HT-29 (cell line): ENCODE measurements at regions not wholly inside any gene's neighbourhood (a gene's known extent, or its start where the extent isn't known, plus 50 kb on each side); places are given as distances from the start of the nearest gene placed in this dataset.

Source experiments
- DNase-seq: peaks from one replicate; pipeline ENCODE4 v3.0.0-alpha.2; 2015; ENCODE audit warnings: low spot score

- no peak for DNase-seq
Measured at GRCh38 chr4:175373031-175373430, 439.0 kb downstream of the GPM6A start.

- no peak for DNase-seq
Measured at GRCh38 chr4:175374459-175374858, 437.6 kb downstream of the GPM6A start.

GRCh38 chr4:175376287-175376977 is 435.6 kb downstream of the GPM6A start:
- DNase-seq: no peak

- no peak for DNase-seq
Measured at GRCh38 chr4:175377203-175377602, 434.9 kb downstream of the GPM6A start.

GRCh38 chr4:175378372-175378771 is 433.7 kb downstream of the GPM6A start:
- DNase-seq: no peak

GRCh38 chr4:175380841-175381240 is 431.2 kb downstream of the GPM6A start:
- DNase-seq: no peak

- DNase-seq: no peak
Measured at GRCh38 chr4:175385797-175386196, 426.3 kb downstream of the GPM6A start.

- no peak for DNase-seq
Measured at GRCh38 chr4:175386776-175387507, 425.1 kb downstream of the GPM6A start.

GRCh38 chr4:175394208-175394607 is 417.9 kb downstream of the GPM6A start:
- DNase-seq: no peak

GRCh38 chr4:175405961-175406360 is 406.1 kb downstream of the GPM6A start:
- DNase-seq: no peak

GRCh38 chr4:175407926-175408325 is 404.1 kb downstream of the GPM6A start:
- DNase-seq: no peak

GRCh38 chr4:175411251-175411650 is 400.8 kb downstream of the GPM6A start:
- no peak for DNase-seq

- DNase-seq: no peak
Measured at GRCh38 chr4:175412161-175412560, 399.9 kb downstream of the GPM6A start.

- no peak for DNase-seq
Measured at GRCh38 chr4:175412746-175413145, 399.3 kb downstream of the GPM6A start.

GRCh38 chr4:175413561-175413960 is 398.5 kb downstream of the GPM6A start:
- no peak for DNase-seq

GRCh38 chr4:175414602-175415001 is 397.5 kb downstream of the GPM6A start:
- DNase-seq: no peak

GRCh38 chr4:175418516-175418915 is 393.5 kb downstream of the GPM6A start:
- DNase-seq: no peak

GRCh38 chr4:175419236-175419718 is 392.8 kb downstream of the GPM6A start:
- DNase-seq: no peak

GRCh38 chr4:175421506-175421905 is 390.6 kb downstream of the GPM6A start:
- peak; percentile 3 for DNase-seq

- no peak for DNase-seq
Measured at GRCh38 chr4:175422331-175422730, 389.7 kb downstream of the GPM6A start.

GRCh38 chr4:175424111-175424510 is 388.0 kb downstream of the GPM6A start:
- no peak for DNase-seq

GRCh38 chr4:175427751-175428150 is 384.3 kb downstream of the GPM6A start:
- no peak for DNase-seq

GRCh38 chr4:175431694-175432093 is 380.4 kb downstream of the GPM6A start:
- no peak for DNase-seq
